Neural cell (in vitro differentiated cells): ENCODE measurements at regions not wholly inside any gene's neighbourhood (a gene's known extent, or its start where the extent isn't known, plus 50 kb on each side); places are given as distances from the start of the nearest gene placed in this dataset.

ENCODE experiments used
- H2AFZ ChIP-seq: fragments of 200-600, 300-800 bp; sonication (generic), shearing (Covaris generic); 2 replicates; pipeline ENCODE4 v1.6.0; 2014; ENCODE audit warnings: low read depth, mild to moderate bottlenecking, antibody characterized with exemption, low read length, moderate library complexity
- H3F3A ChIP-seq: fragments of 200-600 bp; shearing (Covaris generic); 2 replicates; pipeline ENCODE4 v1.6.1; 2016; ENCODE audit warnings: mild to moderate bottlenecking, moderate library complexity, mixed read lengths, antibody characterized with exemption, low read length; ENCODE audit not compliant: insufficient read depth, poor library complexity, severe bottlenecking
- H3K27ac ChIP-seq: fragments of 200-600, 300-800 bp; sonication (generic), shearing (Covaris generic); 2 replicates; pipeline ENCODE4 v1.5.1; 2014; ENCODE audit warnings: mild to moderate bottlenecking, low read length, moderate library complexity
- H3K27me3 ChIP-seq: fragments of 300-800, 200-600 bp; sonication (generic), shearing (Covaris generic); 2 replicates; pipeline ENCODE4 v1.6.0; 2014; ENCODE audit warnings: mild to moderate bottlenecking, low read depth, low read length, moderate library complexity; ENCODE audit not compliant: insufficient read depth
- H3K36me3 ChIP-seq: fragments of 300-800, 200-600 bp; sonication (generic), shearing (Covaris generic); 2 replicates; pipeline ENCODE4 v1.5.1; 2014; ENCODE audit warnings: mild to moderate bottlenecking, antibody characterized with exemption, low read length, moderate library complexity; ENCODE audit not compliant: insufficient read depth
- H3K4me2 ChIP-seq: fragments of 300-800, 200-600 bp; sonication (generic), shearing (Covaris generic); 2 replicates; pipeline ENCODE4 v1.6.0; 2014; ENCODE audit warnings: mild to moderate bottlenecking, low read length
- H3K4me3 ChIP-seq: fragments of 300-800, 200-600 bp; sonication (generic), shearing (Covaris generic); 2 replicates; pipeline ENCODE4 v1.5.1; 2014; ENCODE audit warnings: mild to moderate bottlenecking, low read length, moderate library complexity
- H3K79me2 ChIP-seq: fragments of 200-600 bp; shearing (Covaris generic); replicated peaks from 2 replicates; pipeline ENCODE4 v1.6.0; 2014; ENCODE audit warnings: mild to moderate bottlenecking, low read length, moderate library complexity; ENCODE audit not compliant: insufficient read depth
- H3K9ac ChIP-seq: fragments of 300-800, 200-600 bp; sonication (generic), shearing (Covaris generic); 2 replicates; pipeline ENCODE4 v1.6.1; 2016; ENCODE audit warnings: mild to moderate bottlenecking, low read length, mixed read lengths
- H3K9me2 ChIP-seq: fragments of 200-600 bp; shearing (Covaris generic); 2 replicates; pipeline ENCODE4 v1.6.1; 2016; ENCODE audit warnings: mild to moderate bottlenecking, low read length, mixed read lengths; ENCODE audit not compliant: insufficient read depth
- H3K9me3 ChIP-seq: fragments of 200-600, 300-800 bp; sonication (generic), shearing (Covaris generic); 2 replicates; pipeline ENCODE4 v1.6.1; 2016; ENCODE audit warnings: mild to moderate bottlenecking, mixed run types, low read length, moderate library complexity, mixed read lengths
- H4K20me1 ChIP-seq: fragments of 200-600 bp; shearing (Covaris generic); 2 replicates; pipeline ENCODE4 v1.6.1; 2016; ENCODE audit warnings: mild to moderate bottlenecking, mixed run types; ENCODE audit not compliant: insufficient read depth
- CTCF ChIP-seq: fragments of 450-650 bp; IDR thresholded peaks from 2 replicates; pipeline ENCODE4 v1.5.1; 2014; ENCODE audit warnings: antibody characterized with exemption, mild to moderate bottlenecking, moderate library complexity; ENCODE audit not compliant: poor library complexity, severe bottlenecking
- EP300 ChIP-seq: fragments of 450-650 bp; conservative IDR thresholded peaks from 2 replicates; pipeline ENCODE4 v1.6.1; 2014; ENCODE audit warnings: antibody characterized with exemption, mild to moderate bottlenecking, moderate library complexity; ENCODE audit not compliant: poor library complexity, severe bottlenecking
- EZH2 ChIP-seq: fragments of 200-600, 300-800 bp; shearing (Covaris generic), sonication (generic); IDR thresholded peaks from 2 replicates; pipeline ENCODE4 v1.6.1; 2014; ENCODE audit warnings: antibody characterized with exemption, low read length, borderline replicate concordance, mild to moderate bottlenecking; ENCODE audit not compliant: insufficient read depth, poor library complexity, severe bottlenecking
- MXI1 ChIP-seq: fragments of 450-650 bp; conservative IDR thresholded peaks from 2 replicates; pipeline ENCODE4 v1.6.1; 2014; ENCODE audit warnings: antibody characterized with exemption, mild to moderate bottlenecking; ENCODE audit not compliant: poor library complexity, severe bottlenecking
- POLR2AphosphoS5 ChIP-seq: IDR thresholded peaks from 2 replicates; pipeline ENCODE4 v1.6.1; 2012
- RAD21 ChIP-seq: fragments of 450-650 bp; conservative IDR thresholded peaks from 2 replicates; pipeline ENCODE4 v1.6.1; 2014; ENCODE audit warnings: antibody characterized with exemption, mild to moderate bottlenecking, moderate library complexity
- REST ChIP-seq: IDR thresholded peaks from 2 replicates; pipeline ENCODE4 v1.6.1; 2012; ENCODE audit warnings: borderline replicate concordance
- SMC3 ChIP-seq: fragments of 450-650 bp; conservative IDR thresholded peaks from 2 replicates; pipeline ENCODE4 v1.6.1; 2014; ENCODE audit warnings: antibody characterized with exemption, mild to moderate bottlenecking, moderate library complexity; ENCODE audit not compliant: poor library complexity
- TAF1 ChIP-seq: IDR thresholded peaks from 2 replicates; pipeline ENCODE4 v1.6.1; 2012; ENCODE audit warnings: low read depth

- Histone ChIP-seq H3K9me2 (no peaks in the 10 kb centered on the region), H3K36me3 (no peaks in the 10 kb centered on the region), H3K9ac (no peak overlapping the region), H2AFZ (no peak overlapping the region), H3K4me3 (no peak overlapping the region), H3K4me2 (no peak overlapping the region), H4K20me1 (no peaks in the 10 kb centered on the region), H3K79me2 (no peaks in the 10 kb centered on the region), H3K27ac (peak overlapping the region; percentile 38), H3K9me3 (no peaks in the 10 kb centered on the region), H3F3A (no peaks in the 10 kb centered on the region), H3K27me3 (no peaks in the 10 kb centered on the region)
- no peak for TF ChIP-seq REST
- TF ChIP-seq CTCF: no peak
- no peak for TF ChIP-seq MXI1
- no peak for TF ChIP-seq TAF1
- TF ChIP-seq RAD21: no peak
- no peak for TF ChIP-seq POLR2AphosphoS5
- no peak for TF ChIP-seq EZH2
Measured at GRCh38 chr18:68439642-68440041, 275.3 kb downstream of the TMX3 start.

- no peaks in the 10 kb centered on the region for H4K20me1 ChIP-seq
- H2AFZ ChIP-seq: no peak overlapping the region
- H3K79me2 ChIP-seq: no peaks in the 10 kb centered on the region
- H3K9me2 ChIP-seq: no peaks in the 10 kb centered on the region
- TF ChIP-seq TAF1 (no peak), CTCF (no peak), MXI1 (no peak), EZH2 (no peak), POLR2AphosphoS5 (no peak), REST (no peak), SMC3 (no peak), EP300 (no peak), RAD21 (no peak)
- H3K9ac ChIP-seq: no peak overlapping the region
- no peak overlapping the region for H3K4me3 ChIP-seq
- no peaks in the 10 kb centered on the region for H3F3A ChIP-seq
- H3K27ac ChIP-seq: no peak overlapping the region
- no peaks in the 10 kb centered on the region for H3K9me3 ChIP-seq
- no peak overlapping the region for H3K4me2 ChIP-seq
- H3K27me3 ChIP-seq: no peaks in the 10 kb centered on the region
- H3K36me3 ChIP-seq: no peaks in the 10 kb centered on the region
Measured at GRCh38 chr18:68438983-68439382, 275.9 kb downstream of the TMX3 start.
